IgD-negative memory B cell (primary cell): ENCODE measurements at regions not wholly inside any gene's neighbourhood (a gene's known extent, or its start where the extent isn't known, plus 50 kb on each side); places are given as distances from the start of the nearest gene placed in this dataset.
"Not testable (repeated sequence)": the region's sequence is repeated elsewhere in the genome, so short reads cannot be mapped to it uniquely, and the experiment has no call there.

Source experiments
- H3K27ac Mint-ChIP-seq, 3 donors: one replicate each; pipeline ENCODE4 v1.8.0; 2020 to 2022; ENCODE audit warnings: mild to moderate bottlenecking in 3 of 3, mixed read lengths in 3 of 3, moderate library complexity in 1 of 3
- H3K27me3 Mint-ChIP-seq: one replicate; pipeline ENCODE4 v1.8.0; 2021; ENCODE audit warnings: mixed read lengths
- H3K36me3 Mint-ChIP-seq: one replicate; pipeline ENCODE4 v1.8.0; 2020; ENCODE audit warnings: mild to moderate bottlenecking, mixed read lengths
- H3K4me1 Mint-ChIP-seq, 3 donors: one replicate each; pipeline ENCODE4 v1.8.0; 2020 to 2022; ENCODE audit warnings: mixed read lengths in 3 of 3, mild to moderate bottlenecking in 1 of 3
- H3K4me3 Mint-ChIP-seq, 4 donors: one replicate each; pipeline ENCODE4 v1.8.0; 2020 to 2022; ENCODE audit warnings: mild to moderate bottlenecking in 4 of 4, mixed read lengths in 4 of 4, moderate library complexity in 3 of 4
- H3K9me3 Mint-ChIP-seq, 3 donors: one replicate each; pipeline ENCODE4 v1.8.0; 2020 to 2021; ENCODE audit warnings: mixed read lengths in 3 of 3, mild to moderate bottlenecking in 1 of 3

GRCh38 chr21:28144653-28145052 is 848.0 kb downstream of the LTN1 start:
- no peaks in the 10 kb centered on the region for H3K4me1 Mint-ChIP-seq
- no peak overlapping the region for H3K4me3 Mint-ChIP-seq
- no peaks in the 10 kb centered on the region for H3K36me3 Mint-ChIP-seq
- H3K27ac Mint-ChIP-seq = no peak overlapping the region
- H3K9me3 Mint-ChIP-seq = peaks cover 0 to 4% (median 2%) of the 10 kb centered on the region in 3 donors
- no peaks in the 10 kb centered on the region for H3K27me3 Mint-ChIP-seq

- H3K9me3 Mint-ChIP-seq = peaks cover 1 to 4% (median 4%) of the 10 kb centered on the region in 3 donors
- no peaks in the 10 kb centered on the region for H3K27me3 Mint-ChIP-seq
- H3K36me3 Mint-ChIP-seq = no peaks in the 10 kb centered on the region
- H3K4me3 Mint-ChIP-seq = no peak overlapping the region
- H3K4me1 Mint-ChIP-seq = no peaks in the 10 kb centered on the region
- no peak overlapping the region for H3K27ac Mint-ChIP-seq
These were observed 848.6 kb downstream of the LTN1 start for GRCh38 chr21:28144089-28144488.

- Mint-ChIP-seq H3K4me3 (no peak overlapping the region), H3K27me3 (no peaks in the 10 kb centered on the region), H3K9me3 (peaks cover 2 to 5% (median 4%) of the 10 kb centered on the region in 3 donors), H3K27ac (no peak overlapping the region), H3K36me3 (no peaks in the 10 kb centered on the region), H3K4me1 (no peaks in the 10 kb centered on the region)
These were observed 850.0 kb downstream of the LTN1 start for GRCh38 chr21:28142697-28143096.

GRCh38 chr21:28138272-28138671 is 854.4 kb downstream of the LTN1 start:
- Mint-ChIP-seq H3K4me3 (no peak overlapping the region), H3K27me3 (no peaks in the 10 kb centered on the region), H3K36me3 (peaks cover 2% of the 10 kb centered on the region), H3K9me3 (peaks cover 2 to 7% (median 4%) of the 10 kb centered on the region in 3 donors), H3K27ac (no peak overlapping the region), H3K4me1 (no peaks in the 10 kb centered on the region)

GRCh38 chr21:28136656-28137255 is 855.9 kb downstream of the LTN1 start:
- no peak overlapping the region for H3K4me3 Mint-ChIP-seq
- H3K9me3 Mint-ChIP-seq = peaks cover 4 to 10% (median 7%) of the 10 kb centered on the region in 3 donors
- H3K36me3 Mint-ChIP-seq = peaks cover 2% of the 10 kb centered on the region
- no peaks in the 10 kb centered on the region for H3K4me1 Mint-ChIP-seq
- H3K27ac Mint-ChIP-seq = no peak overlapping the region
- no peaks in the 10 kb centered on the region for H3K27me3 Mint-ChIP-seq

GRCh38 chr21:28135646-28136045 is 857.0 kb downstream of the LTN1 start:
- Mint-ChIP-seq H3K4me1 (no peaks in the 10 kb centered on the region), H3K4me3 (no peak overlapping the region), H3K27me3 (no peaks in the 10 kb centered on the region), H3K27ac (no peak overlapping the region), H3K36me3 (peaks cover 2% of the 10 kb centered on the region), H3K9me3 (peaks cover 4 to 15% (median 10%) of the 10 kb centered on the region in 3 donors)

- Mint-ChIP-seq H3K4me3 (no peak overlapping the region), H3K36me3 (peaks cover 2% of the 10 kb centered on the region), H3K9me3 (peaks cover 2 to 10% (median 9%) of the 10 kb centered on the region in 3 donors), H3K27ac (no peak overlapping the region), H3K27me3 (no peaks in the 10 kb centered on the region), H3K4me1 (no peaks in the 10 kb centered on the region)
These were observed 859.6 kb downstream of the LTN1 start for GRCh38 chr21:28133116-28133515.

- Mint-ChIP-seq H3K27me3 (no peaks in the 10 kb centered on the region), H3K4me1 (no peaks in the 10 kb centered on the region), H3K36me3 (peaks cover 2% of the 10 kb centered on the region), H3K27ac (no peak overlapping the region), H3K9me3 (peaks cover 2 to 10% (median 9%) of the 10 kb centered on the region in 3 donors), H3K4me3 (no peak overlapping the region)
These were observed 860.0 kb downstream of the LTN1 start for GRCh38 chr21:28132713-28133112.

- no peak overlapping the region for H3K4me3 Mint-ChIP-seq
- H3K36me3 Mint-ChIP-seq = no peaks in the 10 kb centered on the region
- H3K4me1 Mint-ChIP-seq = no peaks in the 10 kb centered on the region
- no peaks in the 10 kb centered on the region for H3K27me3 Mint-ChIP-seq
- peaks cover 2 to 10% (median 6%) of the 10 kb centered on the region in 3 donors for H3K9me3 Mint-ChIP-seq
- H3K27ac Mint-ChIP-seq = no peak overlapping the region
These were observed 865.4 kb downstream of the LTN1 start for GRCh38 chr21:28127175-28127785.

- Mint-ChIP-seq H3K27ac (no peak overlapping the region), H3K36me3 (no peaks in the 10 kb centered on the region), H3K4me3 (no peak overlapping the region), H3K4me1 (no peaks in the 10 kb centered on the region), H3K27me3 (no peaks in the 10 kb centered on the region), H3K9me3 (peaks cover 0 to 6% (median 2%) of the 10 kb centered on the region in 3 donors)
These were observed 866.0 kb downstream of the LTN1 start for GRCh38 chr21:28126521-28127174.

- Mint-ChIP-seq H3K9me3 (no peaks in the 10 kb centered on the region), H3K27me3 (no peaks in the 10 kb centered on the region), H3K36me3 (no peaks in the 10 kb centered on the region), H3K4me1 (no peaks in the 10 kb centered on the region), H3K27ac (no peak overlapping the region), H3K4me3 (no peak overlapping the region)
These were observed 868.1 kb downstream of the LTN1 start for GRCh38 chr21:28124541-28124940.

GRCh38 chr21:28118570-28118969 is 874.1 kb downstream of the LTN1 start:
- H3K9me3 Mint-ChIP-seq = peaks cover 0 to 4% (median 0%) of the 10 kb centered on the region in 3 donors
- H3K27me3 Mint-ChIP-seq = no peaks in the 10 kb centered on the region
- H3K36me3 Mint-ChIP-seq = no peaks in the 10 kb centered on the region
- no peak overlapping the region for H3K27ac Mint-ChIP-seq
- H3K4me3 Mint-ChIP-seq = no peak overlapping the region
- no peaks in the 10 kb centered on the region for H3K4me1 Mint-ChIP-seq

GRCh38 chr21:28114986-28115385 is 877.7 kb downstream of the LTN1 start:
- not testable (repeated sequence) for H3K4me1 Mint-ChIP-seq, H3K27me3 Mint-ChIP-seq, H3K27ac Mint-ChIP-seq, H3K9me3 Mint-ChIP-seq, H3K36me3 Mint-ChIP-seq, H3K4me3 Mint-ChIP-seq

- Mint-ChIP-seq H3K27ac (no peak overlapping the region), H3K4me3 (no peak overlapping the region), H3K36me3 (no peaks in the 10 kb centered on the region), H3K27me3 (peaks cover 2% of the 10 kb centered on the region), H3K9me3 (peaks cover 0 to 8% (median 2%) of the 10 kb centered on the region in 3 donors), H3K4me1 (no peaks in the 10 kb centered on the region)
These were observed 879.0 kb downstream of the LTN1 start for GRCh38 chr21:28113718-28114117.

GRCh38 chr21:28112511-28112910 is 880.2 kb downstream of the LTN1 start:
- Mint-ChIP-seq H3K4me1 (no peaks in the 10 kb centered on the region), H3K9me3 (peaks cover 0 to 8% (median 2%) of the 10 kb centered on the region in 3 donors), H3K36me3 (no peaks in the 10 kb centered on the region), H3K27ac (no peak overlapping the region), H3K4me3 (no peak overlapping the region), H3K27me3 (peaks cover 2% of the 10 kb centered on the region)
